LNCaP clone FGC (cell line): ENCODE measurements at regions not wholly inside any gene's neighbourhood (a gene's known extent, or its start where the extent isn't known, plus 50 kb on each side); places are given as distances from the start of the nearest gene placed in this dataset.

ENCODE experiments used
- DNase-seq: peaks from one replicate; pipeline ENCODE4 v3.0.0-alpha.2; 2011; ENCODE audit warnings: low read depth
- H3K4me3 ChIP-seq: 2 replicates; pipeline ENCODE4 v1.5.1; 2011; ENCODE audit warnings: mild to moderate bottlenecking, low read depth, low read length, control low read depth
- TF ChIP-seq, protein P1 (sequence below): IDR thresholded peaks from 2 replicates; pipeline ENCODE4 v1.5.1; 2012; ENCODE audit warnings: mild to moderate bottlenecking; ENCODE audit not compliant: control insufficient read depth, insufficient read depth; ENCODE audit errors: extremely low read depth

DNA sequence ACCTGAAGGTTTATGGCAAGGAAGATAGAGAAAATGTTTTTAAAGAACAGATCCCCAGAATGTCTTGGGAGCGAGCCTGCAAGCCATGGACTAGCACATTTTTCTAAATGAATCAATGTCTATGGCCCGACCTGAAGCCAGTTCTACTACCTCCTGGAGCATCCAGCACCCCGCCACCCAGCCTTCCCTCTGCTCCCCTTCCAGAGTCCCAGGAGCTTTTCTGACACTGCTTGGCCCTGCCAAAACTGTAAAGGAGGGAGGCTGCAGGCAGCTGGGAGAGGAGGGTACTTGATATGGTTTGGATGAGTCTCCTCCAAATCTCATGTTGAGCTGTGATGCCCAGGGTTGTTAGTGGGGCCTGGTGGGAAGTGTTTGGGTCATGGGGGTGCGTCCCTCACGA is 95.5 kb upstream of the FZD10 start:
- H3K4me3 ChIP-seq = no peak overlapping the region
- no peak for DNase-seq
- TF ChIP-seq, protein P1, sequence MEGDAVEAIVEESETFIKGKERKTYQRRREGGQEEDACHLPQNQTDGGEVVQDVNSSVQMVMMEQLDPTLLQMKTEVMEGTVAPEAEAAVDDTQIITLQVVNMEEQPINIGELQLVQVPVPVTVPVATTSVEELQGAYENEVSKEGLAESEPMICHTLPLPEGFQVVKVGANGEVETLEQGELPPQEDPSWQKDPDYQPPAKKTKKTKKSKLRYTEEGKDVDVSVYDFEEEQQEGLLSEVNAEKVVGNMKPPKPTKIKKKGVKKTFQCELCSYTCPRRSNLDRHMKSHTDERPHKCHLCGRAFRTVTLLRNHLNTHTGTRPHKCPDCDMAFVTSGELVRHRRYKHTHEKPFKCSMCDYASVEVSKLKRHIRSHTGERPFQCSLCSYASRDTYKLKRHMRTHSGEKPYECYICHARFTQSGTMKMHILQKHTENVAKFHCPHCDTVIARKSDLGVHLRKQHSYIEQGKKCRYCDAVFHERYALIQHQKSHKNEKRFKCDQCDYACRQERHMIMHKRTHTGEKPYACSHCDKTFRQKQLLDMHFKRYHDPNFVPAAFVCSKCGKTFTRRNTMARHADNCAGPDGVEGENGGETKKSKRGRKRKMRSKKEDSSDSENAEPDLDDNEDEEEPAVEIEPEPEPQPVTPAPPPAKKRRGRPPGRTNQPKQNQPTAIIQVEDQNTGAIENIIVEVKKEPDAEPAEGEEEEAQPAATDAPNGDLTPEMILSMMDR = no peak

- no peak overlapping the region for H3K4me3 ChIP-seq
- DNase-seq = no peak
- TF ChIP-seq, protein P1 = no peak
Measured at GRCh38 chr12:130068741-130069140, 93.5 kb upstream of the FZD10 start.

DNA sequence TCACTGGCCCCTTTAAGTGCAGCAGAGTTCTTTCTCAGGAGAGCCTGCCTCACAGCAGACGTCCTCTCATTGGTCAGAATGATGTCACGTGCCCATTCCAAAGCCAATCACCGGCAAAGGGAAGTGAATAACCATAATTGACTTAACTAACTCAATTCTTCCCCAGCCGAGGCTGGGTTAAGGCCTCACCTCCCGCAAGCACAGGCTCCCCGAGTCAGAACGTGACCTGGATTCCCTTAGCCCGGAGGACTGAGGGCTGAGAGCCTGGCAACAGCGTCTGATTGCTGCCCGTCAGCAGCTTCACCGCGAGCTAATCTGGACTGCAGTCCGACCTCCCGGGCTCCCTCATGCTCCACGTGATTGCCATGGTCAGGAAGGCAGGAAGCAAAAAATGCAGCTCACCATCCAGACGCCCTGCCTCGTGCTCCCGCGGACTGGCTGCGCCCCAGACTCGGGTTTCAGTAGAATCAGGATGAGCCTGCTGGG is 92.1 kb upstream of the FZD10 start:
- TF ChIP-seq, protein P1 = no peak
- no peak for DNase-seq
- no peak overlapping the region for H3K4me3 ChIP-seq

DNA sequence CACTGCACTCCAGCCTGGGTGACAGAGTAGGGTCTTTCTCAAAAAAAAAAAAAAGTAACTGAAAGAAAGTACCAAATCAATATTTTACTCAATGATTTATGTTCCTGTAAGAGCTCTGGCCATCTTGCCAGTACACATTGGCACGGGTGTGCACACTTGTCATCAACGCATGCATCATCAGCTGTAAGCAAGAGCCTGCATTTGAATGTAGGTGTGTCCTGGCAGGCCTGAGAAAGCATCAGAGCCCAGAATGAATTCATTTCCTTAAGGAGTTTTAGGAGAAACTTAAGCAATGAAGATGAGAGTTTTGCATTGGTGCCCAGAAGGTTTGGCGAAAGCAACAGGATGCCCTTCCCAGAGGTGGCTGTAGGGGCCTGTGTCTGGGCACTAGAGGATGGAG is 88.5 kb upstream of the FZD10 start:
- TF ChIP-seq, protein P1 = no peak
- DNase-seq = no peak
- no peak overlapping the region for H3K4me3 ChIP-seq

GRCh38 chr12:130074661-130075406 is 87.4 kb upstream of the FZD10 start:
- TF ChIP-seq, protein P1 = no peak
- no peak for DNase-seq
- no peak overlapping the region for H3K4me3 ChIP-seq

- TF ChIP-seq, protein P1 = no peak
- DNase-seq = no peak
- H3K4me3 ChIP-seq = no peak overlapping the region
Measured at GRCh38 chr12:130075497-130076076, 86.7 kb upstream of the FZD10 start.
